Smooth muscle cell (in vitro differentiated cells): ENCODE measurements at regions not wholly inside any gene's neighbourhood (a gene's known extent, or its start where the extent isn't known, plus 50 kb on each side); places are given as distances from the start of the nearest gene placed in this dataset.

Experiments used
- DNase-seq: peaks from one replicate; lab custom pipeline; 2025; ENCODE audit not compliant: unreplicated experiment; lab: John Stamatoyannopoulos, UW
- H2AFZ ChIP-seq: fragments of 200-600 bp; sonication (generic); 2 replicates; pipeline ENCODE4 v1.6.0; 2016; ENCODE audit warnings: antibody characterized with exemption, low read depth, mild to moderate bottlenecking
- H3F3A ChIP-seq: fragments of 200-600 bp; sonication (generic); 2 replicates; pipeline ENCODE4 v1.6.0; 2017; ENCODE audit warnings: antibody characterized with exemption, low read depth
- H3K27ac ChIP-seq: fragments of 200-600 bp; sonication (generic); 2 replicates; pipeline ENCODE4 v1.5.1; 2016; ENCODE audit warnings: low read depth, mild to moderate bottlenecking
- H3K27me3 ChIP-seq: fragments of 200-600 bp; sonication (generic); 2 replicates; pipeline ENCODE4 v1.6.1; 2016; ENCODE audit warnings: low read depth, mild to moderate bottlenecking
- H3K36me3 ChIP-seq: fragments of 200-600 bp; sonication (generic); 2 replicates; pipeline ENCODE4 v1.5.1; 2016; ENCODE audit warnings: low read depth
- H3K4me1 ChIP-seq: fragments of 200-600 bp; sonication (generic); 2 replicates; pipeline ENCODE4 v1.5.1; 2016; ENCODE audit warnings: low read depth
- H3K4me2 ChIP-seq: fragments of 200-600 bp; sonication (generic); 2 replicates; pipeline ENCODE4 v1.6.0; 2016; ENCODE audit warnings: mild to moderate bottlenecking
- H3K4me3 ChIP-seq: fragments of 200-600 bp; sonication (generic); 2 replicates; pipeline ENCODE4 v1.5.1; 2016; ENCODE audit warnings: mild to moderate bottlenecking
- H3K79me2 ChIP-seq: fragments of 200-600 bp; sonication (generic); 2 replicates; pipeline ENCODE4 v1.6.0; 2016; ENCODE audit warnings: low read depth, mild to moderate bottlenecking
- H3K9ac ChIP-seq: fragments of 200-600 bp; sonication (generic); 2 replicates; pipeline ENCODE4 v1.6.0; 2016; ENCODE audit warnings: low read depth
- H3K9me3 ChIP-seq: fragments of 200-600 bp; sonication (generic); replicated peaks from 2 replicates; pipeline ENCODE4 v1.5.1; 2016; ENCODE audit warnings: low read depth
- H4K20me1 ChIP-seq: fragments of 200-600 bp; sonication (generic); 2 replicates; pipeline ENCODE4 v1.6.0; 2016; ENCODE audit warnings: low read depth
- CTCF ChIP-seq: fragments of 200-600 bp; sonication (generic); IDR thresholded peaks from 2 replicates; pipeline ENCODE4 v1.5.1; 2017; ENCODE audit warnings: borderline replicate concordance, mild to moderate bottlenecking, antibody characterized with exemption; ENCODE audit not compliant: insufficient read depth, poor library complexity, severe bottlenecking
- WGBS: methylation state at CpG from one replicate; pipeline ENCODE4 v1.1.7; 2016; ENCODE audit warnings: low lambda C conversion rate; 5-methylcytosine and 5-hydroxymethylcytosine counted together

GRCh38 chr2:104932243-104932642 lies 78.3 kb downstream of the POU3F3 start:
- no peaks in the 10 kb centered on the region for H3K27me3 ChIP-seq
- no peaks in the 10 kb centered on the region for H3K4me1 ChIP-seq
- H3K27ac ChIP-seq: no peak overlapping the region
- H3K9ac ChIP-seq: no peak overlapping the region
- H3K4me2 ChIP-seq: no peak overlapping the region
- H3K9me3 ChIP-seq: no peaks in the 10 kb centered on the region
- no peak overlapping the region for H3K4me3 ChIP-seq
- H3K79me2 ChIP-seq: no peaks in the 10 kb centered on the region
- no peaks in the 10 kb centered on the region for H4K20me1 ChIP-seq
- 80% methylated on average over 4 of the region's 4 CpGs for WGBS
- TF ChIP-seq CTCF: no peak
- no peak for DNase-seq
- no peaks in the 10 kb centered on the region for H3K36me3 ChIP-seq
- H3F3A ChIP-seq: no peaks in the 10 kb centered on the region
- no peak overlapping the region for H2AFZ ChIP-seq

GRCh38 chr2:104933151-104933917 lies 79.4 kb downstream of the POU3F3 start:
- Histone ChIP-seq H3K27me3 (no peaks in the 10 kb centered on the region), H3K79me2 (no peaks in the 10 kb centered on the region), H3K4me1 (no peaks in the 10 kb centered on the region), H3F3A (no peaks in the 10 kb centered on the region), H2AFZ (no peak overlapping the region), H3K4me3 (no peak overlapping the region), H3K9ac (no peak overlapping the region), H3K27ac (no peak overlapping the region), H3K4me2 (no peak overlapping the region), H3K36me3 (no peaks in the 10 kb centered on the region), H3K9me3 (no peaks in the 10 kb centered on the region), H4K20me1 (no peaks in the 10 kb centered on the region)
- 91% methylated on average over 9 of the region's 9 CpGs for WGBS
- no peak for TF ChIP-seq CTCF
- DNase-seq: no peak

GRCh38 chr2:104936527-104936926 lies 82.6 kb downstream of the POU3F3 start:
- no peaks in the 10 kb centered on the region for H3K79me2 ChIP-seq
- TF ChIP-seq CTCF: no peak

More at GRCh38 chr2:104936527-104936926, 82.6 kb downstream of the POU3F3 start:
- Histone ChIP-seq H3K36me3 (no peaks in the 10 kb centered on the region), H3K27ac (no peak overlapping the region), H4K20me1 (no peaks in the 10 kb centered on the region), H2AFZ (no peak overlapping the region), H3K4me2 (no peak overlapping the region), H3K9me3 (no peaks in the 10 kb centered on the region), H3K4me3 (no peak overlapping the region), H3K27me3 (no peaks in the 10 kb centered on the region), H3K9ac (no peak overlapping the region), H3K4me1 (no peaks in the 10 kb centered on the region), H3F3A (no peaks in the 10 kb centered on the region)
- no peak for DNase-seq
- 90% methylated on average over 4 of the region's 4 CpGs for WGBS
